HG03378 (cell line): ENCODE measurements at regions not wholly inside any gene's neighbourhood (a gene's known extent, or its start where the extent isn't known, plus 50 kb on each side); places are given as distances from the start of the nearest gene placed in this dataset.

Experiments
- ATAC-seq: cut with Tn5 transposase; IDR thresholded peaks from one replicate; pipeline ENCODE4 v1.9.1; 2021; ENCODE audit warnings: mild to moderate bottlenecking, moderate library complexity; ENCODE audit not compliant: unreplicated experiment

GRCh38 chr1:116261227-116261626, 111.8 kb upstream of the ATP1A1 start:
- ATAC-seq, result no peak

- no peak for ATAC-seq
These were observed 110.6 kb upstream of the ATP1A1 start for GRCh38 chr1:116262207-116262994.

- ATAC-seq, result no peak
These were observed 110.1 kb upstream of the ATP1A1 start for GRCh38 chr1:116262995-116263385.

- no peak for ATAC-seq
These were observed 106.8 kb upstream of the ATP1A1 start for GRCh38 chr1:116265931-116266863.

- no peak for ATAC-seq
These were observed 106.2 kb upstream of the ATP1A1 start for GRCh38 chr1:116266864-116267212.

- no peak for ATAC-seq
These were observed 104.8 kb upstream of the ATP1A1 start for GRCh38 chr1:116268211-116268610.

- no peak for ATAC-seq
These were observed 102.6 kb upstream of the ATP1A1 start for GRCh38 chr1:116270316-116271057.

GRCh38 chr1:116273042-116273783, 99.8 kb upstream of the ATP1A1 start:
- ATAC-seq, result no peak

- ATAC-seq, result no peak
These were observed 96.5 kb upstream of the ATP1A1 start for GRCh38 chr1:116276532-116276931.

- ATAC-seq, result no peak
These were observed 95.1 kb upstream of the ATP1A1 start for GRCh38 chr1:116277840-116278540.

- no peak for ATAC-seq
These were observed 94.5 kb upstream of the ATP1A1 start for GRCh38 chr1:116278541-116278866.

- ATAC-seq, result no peak
These were observed 93.3 kb upstream of the ATP1A1 start for GRCh38 chr1:116279715-116280114.

GRCh38 chr1:116284819-116285390, 88.1 kb upstream of the ATP1A1 start:
- no peak for ATAC-seq

- ATAC-seq, result no peak
These were observed 86.5 kb upstream of the ATP1A1 start for GRCh38 chr1:116286541-116286971.

GRCh38 chr1:116287341-116288200, 85.5 kb upstream of the ATP1A1 start:
- no peak for ATAC-seq

- peak; percentile 90 for ATAC-seq
These were observed 84.8 kb upstream of the ATP1A1 start for GRCh38 chr1:116288201-116288598.

GRCh38 chr1:116289193-116289592, 83.9 kb upstream of the ATP1A1 start:
- no peak for ATAC-seq

GRCh38 chr1:116290085-116290705, 82.8 kb upstream of the ATP1A1 start:
- no peak for ATAC-seq
